ENCODE measurements at regions not wholly inside any gene's neighbourhood (a gene's known extent, or its start where the extent isn't known, plus 50 kb on each side); places are given as distances from the start of the nearest gene placed in this dataset.

DNA sequence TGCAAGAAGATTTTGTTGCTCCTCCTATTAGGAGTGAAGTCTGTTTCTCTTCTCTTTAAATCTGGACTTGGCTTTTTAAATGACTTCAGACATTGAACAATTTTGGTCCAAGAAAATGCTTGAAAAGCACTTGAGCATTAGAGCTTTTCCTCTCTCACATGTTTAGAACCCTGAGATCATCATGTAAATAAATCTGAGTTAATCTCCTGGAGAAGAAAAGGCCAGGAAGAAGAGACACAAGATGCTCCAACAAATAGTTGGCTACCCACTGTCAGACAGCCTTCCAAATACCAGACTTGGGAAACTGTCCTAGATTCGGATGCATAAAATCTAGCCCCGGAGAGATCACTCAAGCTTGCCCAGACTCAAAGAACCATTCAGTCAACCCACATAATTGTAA lies 1353.1 kb upstream of the ADGRL4 start:
- Histone ChIP-seq H3K9me3 (no peaks in the 10 kb centered on the region), H3K27me3 (replicated peaks; ENCODE audit: insufficient read depth) (no peaks in the 10 kb centered on the region), H3K36me3 (no peaks in the 10 kb centered on the region), H3K27ac (no peak overlapping the region), H3K4me3 (no peak overlapping the region), H3K4me1 (ENCODE audit: control insufficient read depth in 1 of 2, low read depth in 2 of 2) (no peaks in the 10 kb centered on the region)
- TF ChIP-seq, protein P1, sequence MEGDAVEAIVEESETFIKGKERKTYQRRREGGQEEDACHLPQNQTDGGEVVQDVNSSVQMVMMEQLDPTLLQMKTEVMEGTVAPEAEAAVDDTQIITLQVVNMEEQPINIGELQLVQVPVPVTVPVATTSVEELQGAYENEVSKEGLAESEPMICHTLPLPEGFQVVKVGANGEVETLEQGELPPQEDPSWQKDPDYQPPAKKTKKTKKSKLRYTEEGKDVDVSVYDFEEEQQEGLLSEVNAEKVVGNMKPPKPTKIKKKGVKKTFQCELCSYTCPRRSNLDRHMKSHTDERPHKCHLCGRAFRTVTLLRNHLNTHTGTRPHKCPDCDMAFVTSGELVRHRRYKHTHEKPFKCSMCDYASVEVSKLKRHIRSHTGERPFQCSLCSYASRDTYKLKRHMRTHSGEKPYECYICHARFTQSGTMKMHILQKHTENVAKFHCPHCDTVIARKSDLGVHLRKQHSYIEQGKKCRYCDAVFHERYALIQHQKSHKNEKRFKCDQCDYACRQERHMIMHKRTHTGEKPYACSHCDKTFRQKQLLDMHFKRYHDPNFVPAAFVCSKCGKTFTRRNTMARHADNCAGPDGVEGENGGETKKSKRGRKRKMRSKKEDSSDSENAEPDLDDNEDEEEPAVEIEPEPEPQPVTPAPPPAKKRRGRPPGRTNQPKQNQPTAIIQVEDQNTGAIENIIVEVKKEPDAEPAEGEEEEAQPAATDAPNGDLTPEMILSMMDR (IDR thresholded peaks at IDR 0.05), result no peak
- DNase-seq (ENCODE audit: low spot score), result no peak
- no peak for ATAC-seq (ENCODE audit: insufficient number of reproducible peaks, low FRiP score, low read depth)

DNA sequence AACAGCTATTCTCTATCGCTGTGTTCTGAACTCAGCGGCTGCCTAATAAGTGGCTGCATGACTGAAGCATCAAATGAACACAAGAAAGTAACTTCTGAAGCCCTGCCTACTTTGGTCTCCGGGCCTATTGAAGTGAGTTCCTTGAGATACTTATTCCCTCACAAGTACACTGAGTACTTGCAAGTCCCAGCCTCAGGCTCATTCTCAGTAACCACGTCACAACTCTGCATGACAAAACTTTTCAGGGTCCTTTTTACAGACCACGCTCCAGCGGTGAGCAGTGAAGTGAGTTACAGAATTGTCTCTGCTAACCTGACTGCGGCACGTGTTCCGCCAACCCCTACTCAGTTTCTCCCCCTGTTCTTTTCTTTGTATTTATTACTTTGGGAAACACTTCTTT lies 1342.7 kb upstream of the ADGRL4 start:
- no peaks in the 10 kb centered on the region for H3K36me3 ChIP-seq
- TF ChIP-seq, protein P1 (IDR thresholded peaks at IDR 0.05), result no peak
- H3K4me1 ChIP-seq (ENCODE audit: control insufficient read depth in 1 of 2, low read depth in 2 of 2), result no peaks in the 10 kb centered on the region
- no peak overlapping the region for H3K4me3 ChIP-seq
- no peak for DNase-seq (ENCODE audit: low spot score)
- no peak for ATAC-seq (ENCODE audit: insufficient number of reproducible peaks, low FRiP score, low read depth)
- no peaks in the 10 kb centered on the region for H3K27me3 ChIP-seq (replicated peaks; ENCODE audit: insufficient read depth)
- no peaks in the 10 kb centered on the region for H3K9me3 ChIP-seq
- no peak overlapping the region for H3K27ac ChIP-seq

DNA sequence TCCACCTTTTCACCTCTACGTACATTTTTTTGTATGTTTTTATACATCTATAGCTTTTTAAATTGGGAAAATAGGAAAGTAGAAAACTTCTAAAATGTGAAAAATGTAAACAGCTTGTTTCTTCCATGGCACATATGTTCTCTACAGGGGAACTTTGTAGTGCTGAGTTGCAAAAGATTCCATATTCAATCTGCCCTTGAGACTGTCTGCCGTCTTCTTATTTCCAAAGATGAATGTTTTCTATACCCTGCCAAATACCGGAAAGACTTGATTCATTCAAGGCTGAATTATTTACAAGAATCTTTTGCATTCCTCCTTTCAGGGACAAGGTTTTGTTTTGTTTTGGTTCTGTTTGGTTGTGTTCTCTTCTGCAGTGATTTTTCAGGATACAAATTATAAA lies 1334.5 kb upstream of the ADGRL4 start:
- Histone ChIP-seq H3K27ac (no peak overlapping the region), H3K4me1 (ENCODE audit: control insufficient read depth in 1 of 2, low read depth in 2 of 2) (no peaks in the 10 kb centered on the region), H3K27me3 (replicated peaks; ENCODE audit: insufficient read depth) (no peaks in the 10 kb centered on the region), H3K4me3 (no peak overlapping the region), H3K36me3 (no peaks in the 10 kb centered on the region), H3K9me3 (no peaks in the 10 kb centered on the region)
- DNase-seq (ENCODE audit: low spot score) (no peak), ATAC-seq (ENCODE audit: insufficient number of reproducible peaks, low FRiP score, low read depth) (no peak)
- TF ChIP-seq, protein P1 (IDR thresholded peaks at IDR 0.05), result no peak

GRCh38 chr1:80318108-80318507 lies 1311.6 kb upstream of the ADGRL4 start:
- no peak overlapping the region for H3K4me3 ChIP-seq
- H3K9me3 ChIP-seq, result no peaks in the 10 kb centered on the region
- ATAC-seq (ENCODE audit: insufficient number of reproducible peaks, low FRiP score, low read depth) (no peak), DNase-seq (ENCODE audit: low spot score) (no peak)
- no peaks in the 10 kb centered on the region for H3K4me1 ChIP-seq (ENCODE audit: control insufficient read depth in 1 of 2, low read depth in 2 of 2)
- TF ChIP-seq, protein P1 (IDR thresholded peaks at IDR 0.05), result no peak
- H3K27me3 ChIP-seq (replicated peaks; ENCODE audit: insufficient read depth), result no peaks in the 10 kb centered on the region
- no peaks in the 10 kb centered on the region for H3K36me3 ChIP-seq
- no peak overlapping the region for H3K27ac ChIP-seq

GRCh38 chr1:80310703-80311245 lies 1304.2 kb upstream of the ADGRL4 start:
- Histone ChIP-seq H3K9me3 (no peaks in the 10 kb centered on the region), H3K36me3 (no peaks in the 10 kb centered on the region), H3K27me3 (replicated peaks; ENCODE audit: insufficient read depth) (no peaks in the 10 kb centered on the region), H3K27ac (no peak overlapping the region), H3K4me1 (ENCODE audit: control insufficient read depth in 1 of 2, low read depth in 2 of 2) (no peaks in the 10 kb centered on the region), H3K4me3 (no peak overlapping the region)
- DNase-seq (ENCODE audit: low spot score) (no peak), ATAC-seq (ENCODE audit: insufficient number of reproducible peaks, low FRiP score, low read depth) (no peak)
- TF ChIP-seq, protein P1 (IDR thresholded peaks at IDR 0.05), result no peak
